NCI-H2081 (cell line): ENCODE measurements at regions not wholly inside any gene's neighbourhood (a gene's known extent, or its start where the extent isn't known, plus 50 kb on each side); places are given as distances from the start of the nearest gene placed in this dataset.
"Not testable (repeated sequence)": the region's sequence is repeated elsewhere in the genome, so short reads cannot be mapped to it uniquely, and the experiment has no call there.

ENCODE experiments used
- DNase-seq, 2 experiments: peaks; one replicate each; lab custom pipeline; 2025; lab: John Stamatoyannopoulos, UW

DNA sequence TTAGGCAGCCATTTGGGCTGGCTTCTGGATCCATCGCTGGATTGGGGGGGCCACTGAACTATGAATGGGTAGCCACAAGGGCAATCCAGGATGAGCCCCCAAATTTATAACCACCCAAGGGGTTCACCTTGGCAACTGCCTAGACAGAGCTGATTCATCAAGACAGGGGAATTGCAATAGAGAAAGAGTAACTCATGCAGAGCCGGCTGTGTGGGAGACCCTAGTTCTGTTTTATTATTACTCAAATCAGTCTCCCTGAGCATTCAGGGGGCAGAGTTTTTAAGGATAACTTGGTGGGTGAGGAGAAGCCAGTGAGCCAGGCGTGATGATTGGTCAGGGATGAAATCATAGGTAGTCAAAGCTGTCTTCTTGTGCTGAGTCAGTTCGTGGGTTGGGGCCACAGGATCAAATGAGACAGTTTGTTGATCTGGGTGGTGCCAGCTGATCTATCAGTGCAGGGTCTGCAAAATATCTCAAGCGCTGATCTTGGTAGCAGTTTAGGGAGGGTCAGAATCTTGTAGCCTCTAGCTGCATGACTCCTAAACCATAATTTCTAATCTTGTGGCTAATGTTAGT lies 57.9 kb downstream of the DNAJB9 start:
- DNase-seq, result no peak

DNA sequence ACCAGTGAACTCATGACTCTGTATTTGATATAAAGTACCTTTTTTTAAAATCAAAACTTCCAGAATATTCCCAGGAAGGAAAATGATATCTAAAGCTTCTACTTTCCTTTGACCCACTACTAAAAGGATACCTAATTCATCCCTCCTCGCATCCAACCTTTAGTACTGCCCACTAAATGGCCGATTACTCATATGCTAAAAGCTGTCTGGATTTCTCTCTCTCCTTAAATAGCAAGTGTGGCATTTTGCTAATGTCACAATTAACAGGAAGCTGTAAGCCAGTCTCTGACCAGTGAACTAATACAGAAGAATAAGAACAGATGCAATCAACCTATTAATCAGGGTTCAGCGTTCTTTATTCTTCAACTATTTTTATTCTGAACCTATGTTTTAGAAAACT lies 59.0 kb downstream of the DNAJB9 start:
- DNase-seq, result no peak

DNA sequence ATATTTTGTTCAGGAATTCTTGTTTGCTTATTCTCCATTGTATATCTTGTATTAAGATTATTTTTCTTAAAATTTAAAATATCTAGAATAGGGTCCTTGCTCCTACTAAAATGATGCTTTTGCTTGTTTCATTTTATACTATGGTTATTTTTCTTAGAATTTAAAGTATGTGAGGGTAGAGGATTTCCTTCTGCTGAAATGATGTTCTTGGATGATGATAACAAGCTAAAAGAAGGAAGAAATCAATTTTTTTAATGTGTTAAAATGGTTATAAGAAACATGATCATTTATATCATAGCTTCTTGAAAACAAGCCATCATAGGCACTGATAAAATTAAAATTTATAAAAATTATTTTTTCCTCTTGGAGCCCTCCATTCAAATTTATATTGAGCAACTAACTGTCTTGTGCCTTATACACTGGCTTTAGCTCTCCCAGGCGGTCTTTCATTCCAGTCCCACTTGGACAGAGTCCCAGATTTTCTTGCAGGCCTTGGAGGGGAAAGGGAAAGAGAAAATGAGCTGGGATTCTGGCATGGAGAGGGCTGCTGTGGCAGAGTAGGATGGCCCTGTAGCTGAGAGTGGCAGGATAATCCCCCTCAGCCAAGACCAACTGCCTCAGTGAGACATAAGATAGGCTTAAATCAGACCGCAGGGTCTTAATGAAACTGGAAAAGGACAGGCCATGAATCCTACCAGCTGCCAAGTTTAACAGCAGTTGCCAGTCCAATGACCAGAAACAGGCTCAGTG lies 60.2 kb downstream of the DNAJB9 start:
- no peak for DNase-seq

DNA sequence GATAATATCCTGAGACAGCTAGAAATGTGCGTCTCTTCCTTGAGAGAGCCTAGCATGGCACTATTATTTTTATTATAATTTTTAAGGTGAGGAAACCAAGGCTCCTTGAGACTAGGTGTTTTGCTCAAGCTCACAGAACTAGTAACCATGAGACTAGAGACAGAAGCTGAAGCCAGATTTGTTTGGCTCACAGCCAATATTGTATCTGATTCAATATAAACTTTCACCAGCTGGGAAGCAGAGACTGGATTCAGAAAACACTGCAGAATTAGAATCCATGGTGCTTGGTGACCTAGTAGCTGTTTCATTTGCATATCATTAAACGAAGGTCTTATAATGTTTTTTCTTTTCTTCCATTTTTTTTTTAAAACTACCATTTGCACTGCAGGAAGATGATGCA lies 64.4 kb downstream of the DNAJB9 start:
- DNase-seq, result peak in 1 of 2 experiments; percentile 33

DNA sequence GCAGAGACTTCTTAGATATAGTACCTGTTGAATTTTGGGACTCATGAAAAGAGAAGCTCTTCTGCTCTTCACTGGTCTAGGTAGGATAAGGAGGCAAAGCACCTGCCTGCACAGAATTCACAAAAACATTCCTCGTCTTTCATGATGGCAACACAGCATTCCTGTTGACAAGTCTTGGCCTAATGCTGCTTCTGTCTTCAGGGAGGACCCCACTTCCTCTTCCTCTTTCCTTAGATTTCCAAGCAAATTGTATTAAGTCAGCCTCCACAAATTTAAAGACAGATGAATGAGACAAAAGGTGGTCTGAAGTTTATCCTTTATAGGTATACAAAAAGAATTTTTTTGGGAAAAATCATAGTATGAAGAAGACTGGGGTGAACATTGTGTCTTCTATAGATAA lies 64.9 kb downstream of the DNAJB9 start:
- DNase-seq, result no peak

DNA sequence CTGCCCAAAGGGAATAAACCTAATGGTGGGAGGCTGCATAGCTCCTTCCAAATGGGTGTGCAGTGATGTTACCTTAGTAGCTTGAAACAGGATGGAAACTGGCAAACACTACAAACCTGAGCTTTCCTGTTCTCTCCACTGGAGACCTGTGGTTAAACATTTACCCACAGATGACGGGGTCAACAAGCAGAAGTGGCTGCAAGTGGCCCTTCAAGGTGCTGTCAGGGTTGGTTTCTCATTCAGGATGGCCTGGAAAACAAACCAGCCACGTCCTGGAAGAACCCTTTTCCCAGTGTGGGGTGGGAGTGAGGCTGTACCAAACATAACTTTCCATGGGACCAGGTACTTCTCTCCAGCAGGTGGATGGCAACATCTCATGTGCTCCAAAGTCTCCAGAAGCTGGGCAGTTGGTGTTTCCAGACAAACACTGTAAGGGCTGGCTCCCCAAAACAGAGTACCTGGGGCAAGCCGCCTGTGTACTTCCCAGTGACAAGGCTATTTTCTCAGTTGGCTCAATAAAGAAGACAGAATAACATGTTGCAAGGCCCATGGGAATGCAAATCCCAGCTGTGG lies 67.5 kb downstream of the DNAJB9 start:
- DNase-seq, result no peak

DNA sequence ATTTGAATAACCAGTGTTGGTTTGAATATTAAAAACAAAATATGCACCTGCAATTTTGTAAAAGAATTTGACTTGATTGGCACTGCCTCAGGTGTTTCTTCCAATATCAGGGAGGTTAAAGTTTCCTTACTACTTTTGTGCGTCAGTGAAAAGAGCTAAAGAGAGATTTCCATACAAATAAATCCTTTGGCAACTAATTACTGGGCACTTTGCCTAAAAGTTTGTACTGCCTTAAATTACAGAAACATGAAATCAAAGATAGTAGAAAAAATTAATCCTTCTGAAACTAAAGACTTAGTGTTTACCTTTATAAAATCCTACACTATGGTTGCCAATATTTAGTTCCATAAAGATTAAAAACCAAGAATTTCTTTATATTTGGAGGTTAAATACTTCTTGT lies 72.5 kb downstream of the DNAJB9 start:
- no peak for DNase-seq

DNA sequence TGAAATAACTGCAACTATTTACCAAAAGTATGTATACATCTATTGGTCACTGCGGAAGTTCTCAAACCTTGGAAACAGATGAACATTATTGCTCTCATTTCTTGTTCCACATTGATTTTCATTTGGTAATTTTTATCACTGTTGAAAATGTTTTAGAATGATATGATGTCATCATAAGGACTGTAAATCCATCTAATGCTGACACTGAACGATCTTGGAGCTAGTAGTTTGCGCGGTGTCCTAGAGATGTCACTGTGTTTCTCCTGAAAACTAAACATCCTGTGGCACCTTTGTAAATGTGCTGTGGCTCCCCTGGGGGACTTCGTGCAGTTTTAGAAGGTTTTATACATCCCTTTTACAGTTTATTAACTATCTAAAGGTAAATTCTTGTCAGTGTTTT lies 73.5 kb downstream of the DNAJB9 start:
- no peak for DNase-seq

DNA sequence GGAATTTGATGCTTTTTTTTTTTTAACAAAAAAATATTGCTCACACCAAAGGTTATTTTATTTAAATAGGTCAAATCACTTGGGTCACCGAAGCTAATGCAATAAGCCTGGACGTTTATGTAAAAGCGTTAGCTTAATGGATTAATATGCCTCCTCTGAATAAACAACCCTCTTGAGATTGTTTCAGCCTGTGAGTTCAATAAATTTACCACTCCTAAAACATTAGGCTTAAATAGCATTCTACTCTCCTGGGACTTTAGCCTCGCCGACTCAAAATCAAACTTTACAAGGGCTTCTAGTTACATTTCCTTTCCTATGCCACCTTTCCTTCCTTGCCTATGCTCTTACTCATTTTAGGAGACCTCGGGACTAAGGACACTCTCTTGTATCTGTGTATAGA lies 79.3 kb downstream of the DNAJB9 start:
- no peak for DNase-seq

DNA sequence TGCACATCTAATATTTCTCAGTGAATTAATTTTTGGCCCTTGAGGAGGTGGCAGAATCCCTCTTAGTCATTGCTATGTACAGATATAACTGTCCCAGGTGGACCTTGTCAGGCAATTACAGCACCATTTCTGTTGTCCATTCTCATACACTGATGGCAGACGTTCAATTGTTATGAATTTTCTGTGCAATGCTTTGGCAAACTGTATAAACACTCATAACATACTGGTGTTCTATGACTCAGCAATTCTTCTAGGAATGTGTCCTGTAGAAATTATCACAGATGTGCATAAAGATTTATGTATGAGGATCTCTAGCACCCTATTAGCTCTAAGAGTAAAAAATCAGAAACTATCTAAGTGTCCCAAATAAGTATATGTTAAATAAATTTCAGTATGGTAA lies 80.8 kb downstream of the DNAJB9 start:
- no peak for DNase-seq

DNA sequence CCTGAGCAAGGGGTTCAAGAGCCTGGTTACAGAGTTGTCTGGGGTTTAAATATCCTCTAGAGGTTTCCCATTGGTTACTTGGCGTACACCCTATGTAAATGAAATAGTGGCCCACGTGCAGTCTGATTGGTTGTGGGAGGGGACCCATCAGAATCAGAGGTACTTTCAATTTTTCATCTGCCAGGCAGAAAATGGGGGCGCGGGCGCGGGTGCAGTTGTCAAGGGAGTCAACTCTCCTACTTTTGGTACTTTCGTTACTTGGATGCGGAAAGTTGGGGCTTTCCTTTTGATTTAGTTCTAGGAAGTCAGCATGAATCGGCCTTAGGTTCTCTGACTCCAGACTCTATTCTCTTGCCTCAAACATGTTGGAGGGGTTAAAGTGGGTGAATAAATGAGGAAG lies 83.2 kb downstream of the DNAJB9 start:
- no peak for DNase-seq

DNA sequence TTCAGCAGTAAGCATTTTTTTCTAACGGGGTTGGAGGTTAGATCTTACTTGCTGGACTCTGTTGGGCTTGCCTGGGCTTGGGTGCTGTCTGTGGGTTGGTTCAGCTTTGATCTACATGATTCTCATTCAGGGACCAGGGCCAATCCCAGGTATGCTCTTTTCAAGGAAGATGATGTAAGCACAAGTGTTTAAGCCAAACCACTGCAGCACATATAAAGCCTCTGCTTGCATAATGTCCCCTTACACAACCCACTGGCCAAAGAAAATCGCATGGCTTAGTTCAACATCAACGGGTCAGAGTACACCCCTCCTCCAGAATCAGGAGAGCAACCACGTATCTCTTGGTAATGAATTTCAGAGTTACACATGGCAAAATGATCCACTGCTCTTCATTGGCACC lies 83.9 kb downstream of the DNAJB9 start:
- DNase-seq, result no peak

DNA sequence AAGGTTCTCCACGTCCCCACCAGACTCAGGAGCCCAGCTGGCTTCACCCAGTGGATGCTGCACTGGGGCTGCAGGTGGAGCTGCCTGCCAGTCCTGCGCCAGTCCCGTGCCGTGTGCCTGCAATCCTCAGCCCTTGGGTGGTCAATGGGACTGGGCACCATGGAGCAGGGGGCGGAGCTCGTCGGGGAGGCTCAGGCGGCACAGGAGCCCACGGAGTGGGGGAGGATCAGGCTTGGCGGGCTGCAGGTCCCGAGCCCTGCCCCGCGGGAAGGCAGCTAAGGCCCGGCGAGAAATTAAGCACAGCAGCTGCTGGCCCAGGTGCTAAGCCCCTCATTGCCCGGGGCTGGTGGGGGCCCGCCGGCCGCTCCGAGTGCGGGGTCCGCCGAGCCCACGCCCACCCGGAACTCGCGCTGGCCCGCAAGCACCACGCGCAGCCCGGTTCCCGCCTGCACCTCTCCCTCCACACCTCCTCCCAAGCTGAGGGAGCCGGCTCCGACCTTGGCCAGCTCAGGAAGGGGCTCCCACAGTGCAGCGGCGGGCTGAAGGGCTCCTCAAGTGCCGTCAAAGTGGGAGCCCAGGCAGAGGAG lies 87.6 kb downstream of the DNAJB9 start:
- DNase-seq, result not testable (repeated sequence)

DNA sequence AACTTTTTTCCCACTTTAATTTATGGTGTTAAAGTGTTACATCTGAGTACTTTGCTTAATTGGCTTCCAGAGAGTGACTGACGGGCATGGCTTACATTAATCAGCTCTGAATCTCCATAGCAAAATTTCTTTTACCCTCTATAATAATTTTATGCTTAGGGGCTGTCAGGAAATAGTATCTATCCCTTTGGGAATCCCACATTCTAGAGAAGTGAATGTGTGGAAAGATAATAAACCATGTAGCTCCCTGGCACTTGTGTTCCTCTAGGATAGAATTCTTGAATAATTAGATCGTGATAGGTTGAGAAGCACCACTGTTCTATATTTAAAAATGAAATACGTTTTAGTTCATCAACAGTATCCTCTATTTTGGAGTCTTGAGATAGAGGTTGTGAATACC lies 89.6 kb downstream of the DNAJB9 start:
- no peak for DNase-seq

DNA sequence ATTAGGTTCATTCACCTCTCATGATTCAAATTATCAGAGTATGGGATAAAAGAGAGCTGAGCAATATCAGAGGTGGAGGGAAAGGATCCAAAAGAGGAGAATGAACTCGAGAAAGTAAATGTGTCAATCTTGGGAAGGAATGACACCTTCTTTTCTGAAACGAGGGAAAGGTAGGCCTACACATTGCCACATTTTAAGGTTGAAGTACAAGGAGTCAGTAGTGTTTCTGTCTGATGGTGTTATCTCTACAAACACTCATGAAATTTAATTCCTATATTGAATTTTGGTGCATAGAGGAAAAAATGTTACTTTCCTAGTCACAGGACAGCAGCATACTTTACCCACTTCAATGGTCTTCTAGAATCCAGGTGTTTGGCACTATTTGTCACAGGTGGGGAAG lies 90.2 kb downstream of the DNAJB9 start:
- DNase-seq, result no peak

DNA sequence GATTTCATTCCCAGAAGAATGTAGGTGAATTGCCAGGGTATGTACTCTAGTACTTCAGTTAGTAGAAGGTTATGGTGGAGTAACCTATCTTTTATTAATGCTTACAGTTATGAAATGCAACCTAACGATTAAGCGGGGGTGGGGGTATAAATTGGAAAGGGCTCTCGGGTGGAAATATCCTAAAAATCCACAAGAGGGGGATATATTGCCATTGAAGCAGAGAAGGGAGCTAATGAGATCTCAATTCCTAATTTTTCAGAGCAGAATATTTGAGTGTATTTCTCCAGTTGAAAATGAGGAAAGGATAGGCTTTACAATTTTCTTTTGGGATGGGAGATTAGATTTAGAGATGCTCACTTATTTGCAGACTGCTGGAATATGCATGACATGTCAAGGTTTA lies 90.8 kb downstream of the DNAJB9 start:
- DNase-seq, result peak; percentile 18 to 32

DNA sequence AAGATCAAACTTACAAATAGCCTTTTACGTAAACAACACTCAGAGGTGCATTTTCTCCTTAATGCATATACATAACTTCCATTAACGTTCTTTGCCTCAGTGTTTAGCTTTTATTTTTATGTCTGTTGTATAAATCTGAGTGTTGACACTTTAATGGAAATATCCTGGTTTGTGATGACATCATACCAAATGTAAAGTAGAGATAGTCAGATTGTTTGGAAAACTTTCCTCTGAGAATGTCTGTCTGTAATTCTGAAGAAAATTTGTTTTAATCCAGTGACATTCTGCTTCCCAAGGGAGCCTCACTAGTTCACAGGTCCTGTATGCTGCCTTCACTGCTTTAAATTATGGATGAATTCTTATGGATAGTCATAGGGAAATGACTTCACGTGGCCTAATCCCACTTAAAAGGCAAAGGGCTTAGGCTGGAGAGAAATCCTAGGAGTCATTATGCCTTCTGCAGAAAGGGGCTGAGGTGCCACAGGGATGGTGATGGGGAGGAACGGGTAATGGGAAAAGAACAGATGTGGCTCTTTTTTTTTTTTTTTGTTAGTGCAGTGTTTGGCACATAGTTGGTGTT lies 93.2 kb downstream of the DNAJB9 start:
- DNase-seq, result no peak

DNA sequence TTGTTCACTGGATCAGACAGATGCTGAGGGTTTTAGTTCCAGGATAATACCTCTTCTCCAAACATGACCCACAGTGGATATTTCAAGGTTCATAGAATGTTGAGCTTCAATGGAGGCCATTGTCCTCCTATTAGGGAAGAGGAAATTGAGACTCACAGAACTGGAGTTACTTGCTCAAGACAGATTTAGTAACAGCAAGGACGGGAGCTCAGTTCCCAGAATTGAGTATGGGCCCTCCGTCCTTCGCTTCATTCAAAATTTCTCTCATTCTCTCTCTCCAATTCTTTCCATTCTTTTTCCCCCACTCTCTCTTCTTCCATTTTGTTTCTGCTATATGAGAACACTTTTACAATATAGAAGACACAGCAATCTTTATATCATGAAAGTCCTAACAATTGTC lies 94.0 kb downstream of the DNAJB9 start:
- DNase-seq, result no peak

DNA sequence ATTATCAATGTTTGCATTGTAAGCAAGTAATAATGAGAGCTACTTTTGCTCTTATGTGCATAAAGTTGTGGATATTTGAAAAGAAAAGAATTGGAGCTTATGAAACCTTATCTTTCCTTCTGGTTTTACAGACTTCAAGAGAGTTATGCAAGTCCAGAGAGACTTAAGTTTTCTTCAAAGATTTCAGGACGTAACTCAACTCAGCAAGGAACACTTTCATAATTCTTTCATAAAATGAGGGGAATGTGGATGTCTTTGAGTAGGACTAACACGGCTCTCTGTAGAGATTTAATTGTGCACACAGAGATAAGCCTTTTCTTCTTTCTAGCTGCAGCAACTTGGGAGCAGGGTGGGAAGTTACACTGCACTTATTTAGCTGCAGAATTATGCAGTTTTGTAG lies 97.5 kb downstream of the DNAJB9 start:
- no peak for DNase-seq

DNA sequence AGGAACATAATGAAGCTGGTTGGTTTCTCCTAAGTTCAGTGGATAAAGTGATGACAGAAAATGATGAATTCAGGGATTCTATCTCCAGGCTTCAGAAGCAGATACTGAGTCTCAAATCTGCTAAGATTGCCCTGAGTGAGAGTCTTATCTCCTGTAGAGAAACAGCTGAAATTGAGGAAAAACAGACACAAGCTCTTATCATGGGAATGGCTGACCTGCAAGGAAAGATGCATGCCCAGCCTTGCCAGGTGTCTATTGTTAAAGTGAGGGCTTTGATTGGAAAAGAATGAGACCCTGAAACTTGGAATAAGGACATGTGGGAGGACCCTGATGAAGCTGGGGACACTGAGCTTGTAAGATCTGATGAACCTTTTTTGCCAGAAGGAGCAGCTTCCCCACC lies 100.3 kb downstream of the DNAJB9 start:
- no peak for DNase-seq

DNA sequence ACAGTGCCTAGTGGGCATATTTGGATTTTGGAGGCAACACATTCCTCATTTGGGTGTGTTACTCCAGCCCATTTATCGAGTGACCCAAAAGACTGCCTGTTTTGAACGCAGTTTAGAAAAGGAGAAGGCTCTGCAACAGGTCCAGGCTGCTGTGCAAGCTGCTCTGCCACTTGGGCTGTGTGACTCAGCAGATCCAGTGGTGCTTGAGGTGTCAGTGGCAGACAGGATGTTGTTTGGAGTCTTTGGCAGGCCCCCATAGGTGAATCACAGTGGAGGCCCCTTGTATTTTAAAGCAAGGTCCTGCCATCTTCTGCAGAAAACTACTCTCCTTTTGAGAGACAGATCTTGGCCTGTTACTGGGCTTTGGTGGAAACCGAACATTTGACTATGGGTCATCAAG lies 104.0 kb downstream of the DNAJB9 start:
- not testable (repeated sequence) for DNase-seq

DNA sequence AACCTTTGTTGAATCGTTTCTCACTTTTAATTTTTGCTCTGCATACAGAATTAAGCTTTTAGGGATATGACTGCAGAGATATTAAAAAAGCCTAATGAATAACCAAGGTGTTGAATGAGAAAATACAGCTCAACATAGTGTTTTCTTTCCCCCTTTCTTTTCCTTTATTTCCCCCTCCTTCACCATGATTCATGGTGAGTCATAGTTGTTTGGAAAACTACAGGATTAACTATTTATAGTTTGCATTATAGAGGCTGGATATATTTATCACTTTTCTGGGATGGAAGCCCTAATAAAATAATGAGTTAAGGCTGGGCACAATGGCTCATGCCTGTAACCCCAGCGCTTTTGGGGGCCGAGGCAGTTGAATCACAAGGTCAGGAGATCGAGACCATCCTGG lies 115.0 kb downstream of the DNAJB9 start:
- DNase-seq, result no peak

DNA sequence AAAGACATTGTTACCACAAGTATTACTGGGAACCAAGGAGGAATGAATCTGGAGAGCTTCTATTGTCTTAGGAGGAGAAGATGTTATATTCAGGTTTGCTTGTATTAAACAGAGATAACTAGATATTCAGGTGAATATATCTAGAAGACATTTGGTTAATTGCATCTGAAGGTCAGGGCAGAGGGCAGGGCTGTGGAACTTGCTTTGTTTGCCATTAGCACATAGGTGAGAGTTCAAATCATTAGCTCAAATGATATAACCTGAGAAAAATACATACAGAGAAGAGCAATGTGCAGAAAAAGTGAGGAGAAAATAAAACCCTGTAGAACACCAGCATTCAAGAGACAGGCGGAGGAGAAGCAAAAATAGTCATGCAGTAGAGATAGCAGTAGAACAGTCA lies 116.8 kb downstream of the DNAJB9 start:
- no peak for DNase-seq
